Gastroesophageal sphincter (tissue), 4 donors: ENCODE measurements at regions not wholly inside any gene's neighbourhood (a gene's known extent, or its start where the extent isn't known, plus 50 kb on each side); places are given as distances from the start of the nearest gene placed in this dataset.
"Not testable (repeated sequence)": the region's sequence is repeated elsewhere in the genome, so short reads cannot be mapped to it uniquely, and the experiment has no call there.

Experiments used
- ATAC-seq: fragments of 150-250 bp; one replicate; pipeline ENCODE4 v1.9.1; 2016; ENCODE audit warnings: mild to moderate bottlenecking, moderate library complexity
- H3K27ac ChIP-seq, 4 donors: fragments of 200-600 bp; sonication (generic) in 3 of 4; 1 replicate in 3 of 4; 2 replicates in 1 of 4; pipeline ENCODE4 v1.5.1; 2016 to 2019
- H3K27me3 ChIP-seq: fragments of 200-600 bp; sonication (generic); one replicate; pipeline ENCODE4 v1.5.1; 2019
- H3K36me3 ChIP-seq, 2 donors: fragments of 200-600 bp; sonication (generic); one replicate each; pipeline ENCODE4 v1.5.1; 2019; ENCODE audit warnings: control low read depth in 1 of 2
- H3K4me1 ChIP-seq, 3 donors: fragments of 200-600 bp; sonication (generic); 1 replicate in 2 of 3; 2 replicates in 1 of 3; pipeline ENCODE4 v1.5.1; 2016 to 2019; ENCODE audit warnings: control low read depth in 2 of 3
- H3K4me3 ChIP-seq, 2 donors: fragments of 200-600 bp; sonication (generic); one replicate each; pipeline ENCODE4 v1.5.1; 2019; ENCODE audit warnings: mild to moderate bottlenecking in 1 of 2, moderate library complexity in 1 of 2
- H3K9me3 ChIP-seq, 3 donors: fragments of 200-600 bp; sonication (generic); one replicate each; pipeline ENCODE4 v1.5.1; 2017 to 2019; ENCODE audit warnings: control low read depth in 2 of 3
- EP300 ChIP-seq: sonication (generic); formaldehyde crosslinking; IDR thresholded peaks from one replicate; pipeline ENCODE4 v1.6.1; 2017; ENCODE audit warnings: antibody characterized with exemption, mild to moderate bottlenecking
- POLR2A ChIP-seq, 2 donors: fragments of 450-650 bp; IDR thresholded peaks; one replicate each; pipeline ENCODE4 v1.6.1; 2017; ENCODE audit warnings: antibody characterized with exemption in 2 of 2, mild to moderate bottlenecking in 2 of 2, moderate library complexity in 1 of 2
- POLR2AphosphoS5 ChIP-seq: sonication (generic); formaldehyde crosslinking; IDR thresholded peaks from one replicate; pipeline ENCODE4 v1.6.1; 2017; ENCODE audit warnings: antibody characterized with exemption
- WGBS, 2 donors: methylation state at CpG; one replicate each; pipeline ENCODE4 v1.1.5; 2018; ENCODE audit warnings: low coverage in 1 of 2; 5-methylcytosine and 5-hydroxymethylcytosine counted together
- TF ChIP-seq, protein P1 (sequence below), 4 experiments: fragments of 200-600 bp in 2 of 4; fragments of 450-650 bp in 2 of 4; sonication (generic) in 1 of 4; IDR thresholded peaks; one replicate each; pipeline ENCODE4 v1.5.1; 2017 to 2019; ENCODE audit warnings: antibody characterized with exemption in 4 of 4, mild to moderate bottlenecking in 2 of 4, moderate library complexity in 2 of 4

DNA sequence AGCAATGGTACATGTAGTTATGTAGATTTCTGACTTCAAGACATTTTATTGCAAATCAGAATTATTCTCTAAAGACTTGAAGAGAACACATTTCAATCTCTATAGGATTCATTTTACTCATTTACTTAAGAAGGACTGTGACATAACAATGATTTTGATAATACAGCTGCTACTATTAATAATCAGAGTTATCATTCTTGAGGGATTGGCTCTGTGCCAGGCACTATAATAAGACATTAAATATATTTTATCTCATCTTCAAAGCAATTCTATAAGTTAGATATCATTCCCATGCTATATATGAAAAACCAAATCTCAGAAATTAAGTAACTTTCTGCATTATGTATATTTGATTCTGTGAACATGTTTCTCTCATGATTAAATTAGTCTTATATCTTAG, 103.7 kb upstream of the CALCR start:
- no peaks in the 10 kb centered on the region for H3K4me1 ChIP-seq
- H3K27ac ChIP-seq, result no peak overlapping the region
- no peak for ATAC-seq
- H3K27me3 ChIP-seq, result no peaks in the 10 kb centered on the region
- H3K36me3 ChIP-seq, result no peaks in the 10 kb centered on the region
- TF ChIP-seq EP300 (no peak), POLR2A (IDR thresholded peaks at IDR 0.05) (no peak), POLR2AphosphoS5 (no peak)
- H3K9me3 ChIP-seq, result no peaks in the 10 kb centered on the region
- H3K4me3 ChIP-seq, result no peak overlapping the region

DNA sequence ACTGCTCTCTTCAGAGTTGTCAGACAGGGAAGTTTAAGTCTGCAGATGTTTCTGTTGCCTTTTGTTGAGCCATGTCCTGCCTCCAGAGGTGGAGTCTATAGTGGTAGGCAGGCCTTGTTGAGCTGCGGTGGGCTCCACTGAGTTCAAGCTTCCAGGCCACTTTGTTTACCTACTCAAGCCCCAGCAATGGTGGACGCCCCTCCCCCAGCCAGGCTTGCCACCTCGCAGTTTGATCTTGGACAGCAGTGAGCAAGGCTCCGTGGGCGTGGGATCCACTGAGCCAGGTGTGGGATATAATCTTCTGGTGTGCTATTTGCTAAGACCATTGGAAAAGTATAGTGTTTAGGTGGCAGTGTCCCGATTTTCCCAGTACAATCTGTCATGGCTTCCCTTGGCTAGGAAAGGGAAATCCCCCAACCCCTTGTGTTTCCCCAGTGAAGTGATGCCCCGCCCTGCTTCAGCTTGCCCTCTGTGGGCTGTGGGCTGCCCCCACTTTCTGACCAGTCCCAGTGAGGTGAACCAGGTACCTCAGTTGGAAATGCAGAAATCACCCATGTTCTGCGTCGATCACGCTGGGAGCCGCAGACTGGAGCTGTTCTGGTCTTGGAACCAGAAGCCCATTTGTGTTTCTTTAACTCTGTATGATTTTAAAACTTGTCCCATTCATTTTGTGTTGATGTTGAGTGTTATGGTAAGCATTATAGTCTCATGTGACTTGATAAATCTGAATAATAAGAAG, 89.2 kb upstream of the CALCR start:
- WGBS, 2 donors, result 100% methylated on average over 4 to 5 of the region's 11 CpGs
- ATAC-seq, result no peak
- H3K36me3 ChIP-seq, result no peaks in the 10 kb centered on the region
- H3K9me3 ChIP-seq, result no peaks in the 10 kb centered on the region
- TF ChIP-seq POLR2AphosphoS5 (no peak), POLR2A (IDR thresholded peaks at IDR 0.05) (no peak), EP300 (no peak)
- TF ChIP-seq, protein P1, sequence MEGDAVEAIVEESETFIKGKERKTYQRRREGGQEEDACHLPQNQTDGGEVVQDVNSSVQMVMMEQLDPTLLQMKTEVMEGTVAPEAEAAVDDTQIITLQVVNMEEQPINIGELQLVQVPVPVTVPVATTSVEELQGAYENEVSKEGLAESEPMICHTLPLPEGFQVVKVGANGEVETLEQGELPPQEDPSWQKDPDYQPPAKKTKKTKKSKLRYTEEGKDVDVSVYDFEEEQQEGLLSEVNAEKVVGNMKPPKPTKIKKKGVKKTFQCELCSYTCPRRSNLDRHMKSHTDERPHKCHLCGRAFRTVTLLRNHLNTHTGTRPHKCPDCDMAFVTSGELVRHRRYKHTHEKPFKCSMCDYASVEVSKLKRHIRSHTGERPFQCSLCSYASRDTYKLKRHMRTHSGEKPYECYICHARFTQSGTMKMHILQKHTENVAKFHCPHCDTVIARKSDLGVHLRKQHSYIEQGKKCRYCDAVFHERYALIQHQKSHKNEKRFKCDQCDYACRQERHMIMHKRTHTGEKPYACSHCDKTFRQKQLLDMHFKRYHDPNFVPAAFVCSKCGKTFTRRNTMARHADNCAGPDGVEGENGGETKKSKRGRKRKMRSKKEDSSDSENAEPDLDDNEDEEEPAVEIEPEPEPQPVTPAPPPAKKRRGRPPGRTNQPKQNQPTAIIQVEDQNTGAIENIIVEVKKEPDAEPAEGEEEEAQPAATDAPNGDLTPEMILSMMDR (IDR thresholded peaks at IDR 0.05), result no peak
- H3K4me1 ChIP-seq, result no peaks in the 10 kb centered on the region
- H3K4me3 ChIP-seq, result no peak overlapping the region
- H3K27me3 ChIP-seq, result no peaks in the 10 kb centered on the region
- no peak overlapping the region for H3K27ac ChIP-seq

DNA sequence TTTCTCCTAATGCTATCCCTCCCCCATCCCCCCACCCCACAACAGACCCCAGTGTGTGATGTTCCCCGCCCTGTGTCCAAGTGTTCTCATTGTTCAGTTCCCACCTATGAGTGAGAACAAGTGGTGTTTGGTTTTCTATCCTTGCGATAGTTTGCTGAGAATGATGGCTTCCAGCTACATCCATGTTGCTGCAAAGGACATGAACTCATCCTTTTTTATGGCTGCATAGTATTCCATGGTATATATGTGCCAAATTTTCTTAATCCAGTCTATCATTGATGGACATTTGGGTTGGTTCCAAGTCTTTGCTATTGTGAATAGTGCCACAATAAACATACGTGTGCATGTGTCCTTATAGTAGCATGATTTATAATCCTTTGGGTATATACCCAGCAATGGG, 83.6 kb upstream of the CALCR start:
- 73% methylated on average over 1 of the region's 3 CpGs; no CpG with 5 or more reads in 1 of the 2 donors for WGBS, 2 donors
- not testable (repeated sequence) for ATAC-seq, H3K36me3 ChIP-seq, H3K27ac ChIP-seq, H3K9me3 ChIP-seq, H3K4me1 ChIP-seq, H3K27me3 ChIP-seq, H3K4me3 ChIP-seq

DNA sequence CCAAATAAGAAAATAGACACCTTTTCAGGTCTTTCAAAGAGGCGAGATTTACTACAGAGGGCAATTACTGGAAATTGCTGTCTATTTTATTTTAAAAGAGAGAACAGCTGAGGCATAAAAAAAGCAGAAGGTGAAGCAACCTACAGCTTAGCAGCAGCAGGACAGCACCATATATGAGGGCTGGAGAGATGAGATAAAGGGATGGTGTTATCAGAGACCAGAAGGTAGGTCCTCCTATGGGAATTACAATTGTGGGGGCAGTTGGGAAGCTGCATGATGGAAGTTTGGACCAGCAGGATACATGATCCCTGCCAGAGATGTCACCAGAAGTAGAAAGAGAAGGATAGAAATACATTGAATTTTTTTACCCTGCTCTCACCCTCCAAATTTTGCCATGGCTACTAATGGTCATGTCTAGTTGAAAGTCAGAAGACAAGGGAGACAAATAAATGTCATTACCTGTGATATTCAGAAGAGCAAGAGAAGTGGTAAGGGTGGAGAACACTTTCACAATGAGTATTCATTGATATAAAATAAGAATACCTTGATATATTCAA, 77.2 kb upstream of the CALCR start:
- no peak for ATAC-seq
- no peaks in the 10 kb centered on the region for H3K27me3 ChIP-seq
- H3K4me3 ChIP-seq, result no peak overlapping the region
- H3K36me3 ChIP-seq, result no peaks in the 10 kb centered on the region
- H3K4me1 ChIP-seq, result no peaks in the 10 kb centered on the region
- WGBS, 2 donors, result 60 to 71% methylated on average over 1 of the region's 1 CpG
- H3K9me3 ChIP-seq, result no peaks in the 10 kb centered on the region
- TF ChIP-seq POLR2AphosphoS5 (no peak), POLR2A (IDR thresholded peaks at IDR 0.05) (no peak), EP300 (no peak)
- TF ChIP-seq, protein P1 (IDR thresholded peaks at IDR 0.05), result no peak
- no peak overlapping the region for H3K27ac ChIP-seq

DNA sequence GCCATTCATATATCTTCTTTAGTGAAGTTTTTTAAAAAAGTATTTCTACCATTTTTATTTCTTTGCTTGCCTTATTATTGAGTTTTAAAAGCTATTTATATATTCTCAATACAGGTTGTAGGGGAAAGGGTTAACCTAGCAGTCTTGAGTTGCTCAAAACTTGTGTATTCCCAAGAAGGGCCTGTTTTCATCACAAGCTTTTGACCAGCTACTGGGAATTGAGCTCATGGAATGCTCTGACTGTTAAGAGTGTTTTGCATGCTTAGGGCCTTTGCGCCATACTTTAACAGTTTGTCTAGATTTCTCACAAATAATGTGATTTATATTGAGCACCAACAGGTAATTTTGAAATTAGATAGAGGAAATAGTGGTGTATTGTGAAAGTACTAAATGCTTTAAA, 72.0 kb upstream of the CALCR start:
- Histone ChIP-seq H3K27ac (no peak overlapping the region), H3K27me3 (no peaks in the 10 kb centered on the region), H3K36me3 (no peaks in the 10 kb centered on the region), H3K4me3 (no peak overlapping the region), H3K9me3 (no peaks in the 10 kb centered on the region), H3K4me1 (no peaks in the 10 kb centered on the region)
- TF ChIP-seq, protein P1 (IDR thresholded peaks at IDR 0.05), result no peak
- no peak for TF ChIP-seq EP300
- no peak for TF ChIP-seq POLR2A (IDR thresholded peaks at IDR 0.05)
- TF ChIP-seq POLR2AphosphoS5, result no peak
- 83 to 87% methylated on average over 1 of the region's 1 CpG for WGBS, 2 donors
- ATAC-seq, result no peak

DNA sequence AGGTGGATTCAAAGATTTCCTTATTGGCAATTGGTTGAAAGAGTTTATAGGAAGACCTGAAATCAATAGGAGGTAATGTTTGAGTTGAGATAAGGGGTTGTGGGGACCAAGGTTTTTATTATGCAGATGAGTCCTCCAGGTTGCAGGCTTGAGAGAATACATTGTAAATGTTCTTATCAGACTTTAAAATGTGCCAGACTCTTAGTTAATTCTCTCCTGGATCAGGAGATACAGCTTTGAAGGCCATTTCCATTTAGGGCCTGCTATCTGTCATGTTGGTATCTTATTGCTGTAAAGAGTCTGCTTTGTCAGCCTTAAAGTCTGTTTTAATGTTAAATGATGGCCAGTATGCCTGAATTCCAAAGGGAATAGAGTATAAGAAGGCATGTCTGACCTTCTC, 61.8 kb upstream of the CALCR start:
- no peaks in the 10 kb centered on the region for H3K27me3 ChIP-seq
- no peaks in the 10 kb centered on the region for H3K36me3 ChIP-seq
- ATAC-seq, result no peak
- no peaks in the 10 kb centered on the region for H3K9me3 ChIP-seq
- no peaks in the 10 kb centered on the region for H3K4me1 ChIP-seq
- no peak overlapping the region for H3K4me3 ChIP-seq
- H3K27ac ChIP-seq, result no peak overlapping the region
- TF ChIP-seq POLR2A (IDR thresholded peaks at IDR 0.05) (no peak), EP300 (no peak), POLR2AphosphoS5 (no peak)
- TF ChIP-seq, protein P1 (IDR thresholded peaks at IDR 0.05), result no peak
